ENCODE measurements at regions not wholly inside any gene's neighbourhood (a gene's known extent, or its start where the extent isn't known, plus 50 kb on each side); places are given as distances from the start of the nearest gene placed in this dataset.

- DNase-seq, result no peak
Measured at GRCh38 chr12:92208613-92209121, 63.0 kb upstream of the BTG1 start.

- no peak for DNase-seq
Measured at GRCh38 chr12:92206596-92206995, 61.0 kb upstream of the BTG1 start.

DNA sequence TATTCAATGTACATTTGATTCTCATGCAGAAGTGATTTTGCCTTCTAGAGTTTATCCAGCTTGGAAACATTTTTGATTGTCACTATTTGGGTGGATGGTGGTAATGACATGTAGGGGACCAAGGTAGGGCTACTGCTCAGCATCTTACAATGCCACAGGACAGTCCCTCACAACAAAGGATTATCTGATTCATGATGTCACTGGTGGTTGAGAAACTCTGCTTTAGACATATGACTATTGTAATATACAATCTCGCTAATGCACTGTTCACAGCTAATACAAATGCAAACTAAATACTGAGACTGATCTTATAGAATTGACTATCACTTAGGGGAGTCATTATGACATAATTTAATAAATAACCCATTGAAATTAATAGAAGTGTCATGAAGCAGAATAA is 60.4 kb upstream of the BTG1 start:
- no peak for DNase-seq

DNA sequence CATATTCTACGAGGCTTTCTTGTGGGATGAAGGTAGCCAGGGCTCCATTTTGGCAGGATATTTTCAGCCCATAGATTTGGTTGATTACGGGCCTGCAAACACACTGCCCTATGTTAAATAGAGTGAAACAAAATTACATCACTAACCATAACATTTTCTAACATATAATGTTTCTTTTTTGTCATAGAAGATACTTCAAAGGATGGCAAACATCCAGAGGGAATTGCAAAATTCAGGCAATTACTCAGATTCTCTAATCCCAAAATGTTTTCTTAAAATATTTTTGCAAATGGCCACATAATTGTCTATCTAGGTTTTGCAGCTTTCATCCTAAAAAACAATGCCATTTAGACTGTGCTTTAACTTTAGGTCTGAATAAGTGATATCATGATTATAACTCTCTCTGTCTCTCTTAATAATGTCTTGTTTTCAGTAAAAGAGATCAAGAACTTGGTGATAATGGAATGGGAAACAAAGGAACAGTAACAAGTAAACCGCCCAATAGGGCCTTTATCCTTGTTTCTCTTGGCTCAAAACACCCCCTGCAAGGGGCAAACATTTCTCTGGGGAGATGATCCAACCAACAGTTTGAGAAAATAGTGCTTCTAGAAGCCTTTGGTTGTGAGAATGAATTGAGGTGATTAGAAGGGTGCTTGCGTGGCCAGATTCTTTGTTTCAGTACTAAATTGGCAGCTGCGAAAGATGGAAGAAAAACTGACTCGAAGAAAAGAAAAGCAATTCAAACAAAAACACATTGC is 54.4 kb upstream of the BTG1 start:
- DNase-seq, result no peak

- no peak for DNase-seq
Measured at GRCh38 chr12:92197815-92198214, 52.2 kb upstream of the BTG1 start.

GRCh38 chr12:92196368-92196767 is 50.7 kb upstream of the BTG1 start:
- no peak for DNase-seq
